Transverse colon (tissue), 4 donors: ENCODE measurements at regions not wholly inside any gene's neighbourhood (a gene's known extent, or its start where the extent isn't known, plus 50 kb on each side); places are given as distances from the start of the nearest gene placed in this dataset.
"Not testable (repeated sequence)": the region's sequence is repeated elsewhere in the genome, so short reads cannot be mapped to it uniquely, and the experiment has no call there.

Source experiments
- CTCF ChIP-seq, 5 experiments: fragments of 200-600 bp in 3 of 5; fragments of 450-650 bp in 2 of 5; sonication (generic) in 3 of 5; IDR thresholded peaks; 1 replicate in 2 of 5; 2 replicates in 3 of 5; pipeline ENCODE4 v1.5.1; 2016 to 2017; ENCODE audit warnings: antibody characterized with exemption in 5 of 5, inconsistent platforms in 3 of 5, mild to moderate bottlenecking in 2 of 5, moderate library complexity in 1 of 5
- EP300 ChIP-seq: sonication (generic); formaldehyde crosslinking; IDR thresholded peaks from one replicate; pipeline ENCODE4 v1.6.1; 2017; ENCODE audit warnings: antibody characterized with exemption, low read depth
- POLR2A ChIP-seq: fragments of 450-650 bp; IDR thresholded peaks from one replicate; pipeline ENCODE4 v1.6.1; 2016; ENCODE audit warnings: antibody characterized with exemption, mild to moderate bottlenecking, moderate library complexity
- POLR2AphosphoS5 ChIP-seq, 3 donors: sonication (generic); formaldehyde crosslinking; IDR thresholded peaks; one replicate each; pipeline ENCODE4 v1.6.1; 2016; ENCODE audit warnings: antibody characterized with exemption in 3 of 3

GRCh38 chr11:90282551-90283071 is 59.8 kb upstream of the CHORDC1 start:
- TF ChIP-seq POLR2AphosphoS5 (IDR thresholded peaks at IDR 0.05); CTCF (IDR thresholded peaks at IDR 0.05); POLR2A; EP300: not testable (repeated sequence)
